ENCODE measurements at regions not wholly inside any gene's neighbourhood (a gene's known extent, or its start where the extent isn't known, plus 50 kb on each side); places are given as distances from the start of the nearest gene placed in this dataset.

- POLR2A ChIA-PET, result no interaction called here
- H3K4me3 ChIP-seq (ENCODE audit: control extremely low read depth in 1 of 5, extremely low read depth in 1 of 5, insufficient read depth in 1 of 5, low read depth in 2 of 5, low read length in 4 of 5), result no peak overlapping the region
Measured at GRCh38 chr1:228683428-228683827, 51.9 kb upstream of the RHOU start.

DNA sequence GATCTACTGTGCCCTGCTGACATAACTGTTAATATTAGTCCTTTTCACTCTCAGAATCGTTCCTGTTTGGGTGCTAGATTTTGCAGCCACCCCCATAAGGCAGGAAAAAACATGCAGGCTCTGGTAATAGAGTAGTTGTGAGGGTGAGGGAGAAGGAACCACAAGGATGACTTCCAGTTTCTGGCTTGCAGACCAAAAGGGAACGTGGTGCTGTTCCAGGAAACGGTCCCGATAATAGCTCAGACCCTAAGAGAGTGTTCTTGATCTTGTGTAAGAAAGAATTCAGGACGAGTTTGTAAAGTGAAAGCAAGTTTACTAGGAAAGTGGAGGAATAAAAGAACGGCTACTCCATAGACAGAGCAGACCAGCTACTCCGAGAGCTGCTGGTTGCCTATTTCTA is 50.7 kb upstream of the RHOU start:
- no peaks in the 10 kb centered on the region for H3K9me3 Mint-ChIP-seq (ENCODE audit: insufficient read depth)
- H3K27me3 Mint-ChIP-seq, result peaks cover 51% of the 10 kb centered on the region
- ChIA-PET CTCF (no interaction called here), POLR2A (no interaction called here)
- no peak overlapping the region for H3K4me2 ChIP-seq (replicated peaks; ENCODE audit: low read depth, low read length, poor library complexity, severe bottlenecking)
- H3K4me1 Mint-ChIP-seq, result no peaks in the 10 kb centered on the region
- H2AFZ ChIP-seq (ENCODE audit: insufficient read depth, low read depth, low read length, poor library complexity, severe bottlenecking), result no peak overlapping the region
- ATAC-seq (ENCODE audit: low read depth) (no peak), DNase-seq (no peak)
- H3K4me3 ChIP-seq (ENCODE audit: control extremely low read depth in 1 of 5, extremely low read depth in 1 of 5, insufficient read depth in 1 of 5, low read depth in 2 of 5, low read length in 4 of 5), result no peak overlapping the region
- H3K27ac Mint-ChIP-seq, result no peak overlapping the region
- H3K9me3 ChIP-seq (ENCODE audit: control extremely low read depth in 1 of 3, control insufficient read depth in 2 of 3, insufficient read depth in 1 of 3, low read length in 2 of 3), result no peaks in the 10 kb centered on the region
- no peak overlapping the region for H3K27ac ChIP-seq (ENCODE audit: low read length in 2 of 2)
- no peaks in the 10 kb centered on the region for H3K36me3 ChIP-seq (replicated peaks in 1 of 2; ENCODE audit: control extremely low read depth in 1 of 2, control insufficient read depth in 1 of 2, extremely low read depth in 1 of 2, insufficient read depth in 2 of 2, low read length in 1 of 2)
- peaks cover 0 to 7% (median 0%) of the 10 kb centered on the region in 4 experiments for H3K27me3 ChIP-seq (replicated peaks in 1 of 4; ENCODE audit: control extremely low read depth in 1 of 4, control insufficient read depth in 3 of 4, insufficient read depth in 4 of 4, low read length in 3 of 4)
- no peak overlapping the region for H3K4me3 Mint-ChIP-seq
- TF ChIP-seq CTCF (IDR thresholded peaks at IDR 0.05), result no peak
- TF ChIP-seq EZH2 (IDR thresholded peaks at IDR 0.05; ENCODE audit: borderline replicate concordance, insufficient read depth, low read depth, low read length, poor library complexity, severe bottlenecking), result no peak
- 49% methylated on average over 5 of the region's 7 CpGs for WGBS (ENCODE audit: insufficient coverage)
- no peaks in the 10 kb centered on the region for H3K4me1 ChIP-seq (ENCODE audit: control insufficient read depth in 2 of 2, insufficient read depth in 2 of 2, low read length in 2 of 2)
- H3K9ac ChIP-seq (ENCODE audit: low read length), result no peak overlapping the region
- no peaks in the 10 kb centered on the region for H4K20me1 ChIP-seq (ENCODE audit: control insufficient read depth, insufficient read depth, low read length, poor library complexity, severe bottlenecking)
- intact Hi-C loops (cut with micrococcal nuclease), result no loop called here
- H3K79me2 ChIP-seq (ENCODE audit: control insufficient read depth, insufficient read depth, low read length), result no peaks in the 10 kb centered on the region

More at GRCh38 chr1:228683428-228683827, 51.9 kb upstream of the RHOU start:
- Histone ChIP-seq H3K27ac (ENCODE audit: low read length in 2 of 2) (no peak overlapping the region), H3K4me2 (replicated peaks; ENCODE audit: low read depth, low read length, poor library complexity, severe bottlenecking) (no peak overlapping the region), H4K20me1 (ENCODE audit: control insufficient read depth, insufficient read depth, low read length, poor library complexity, severe bottlenecking) (no peaks in the 10 kb centered on the region), H3K79me2 (ENCODE audit: control insufficient read depth, insufficient read depth, low read length) (no peaks in the 10 kb centered on the region), H3K27me3 (replicated peaks in 1 of 4; ENCODE audit: control extremely low read depth in 1 of 4, control insufficient read depth in 3 of 4, insufficient read depth in 4 of 4, low read length in 3 of 4) (peaks cover 0 to 7% (median 0%) of the 10 kb centered on the region in 4 experiments), H3K9ac (ENCODE audit: low read length) (no peak overlapping the region), H3K9me3 (ENCODE audit: control extremely low read depth in 1 of 3, control insufficient read depth in 2 of 3, insufficient read depth in 1 of 3, low read length in 2 of 3) (no peaks in the 10 kb centered on the region), H3K36me3 (replicated peaks in 1 of 2; ENCODE audit: control extremely low read depth in 1 of 2, control insufficient read depth in 1 of 2, extremely low read depth in 1 of 2, insufficient read depth in 2 of 2, low read length in 1 of 2) (no peaks in the 10 kb centered on the region), H3K4me1 (ENCODE audit: control insufficient read depth in 2 of 2, insufficient read depth in 2 of 2, low read length in 2 of 2) (no peaks in the 10 kb centered on the region), H2AFZ (ENCODE audit: insufficient read depth, low read depth, low read length, poor library complexity, severe bottlenecking) (no peak overlapping the region)
- peaks cover 46% of the 10 kb centered on the region for H3K27me3 Mint-ChIP-seq
- DNase-seq (no peak), ATAC-seq (ENCODE audit: low read depth) (no peak)
- intact Hi-C loops (cut with micrococcal nuclease), result no loop called here
- CTCF ChIA-PET, result no interaction called here
- H3K4me3 Mint-ChIP-seq, result no peak overlapping the region
- no peak overlapping the region for H3K27ac Mint-ChIP-seq
- H3K4me1 Mint-ChIP-seq, result no peaks in the 10 kb centered on the region
- WGBS (ENCODE audit: insufficient coverage), result 94% methylated on average over 3 of the region's 3 CpGs
- H3K9me3 Mint-ChIP-seq (ENCODE audit: insufficient read depth), result no peaks in the 10 kb centered on the region
- no peak for TF ChIP-seq EZH2 (IDR thresholded peaks at IDR 0.05; ENCODE audit: borderline replicate concordance, insufficient read depth, low read depth, low read length, poor library complexity, severe bottlenecking)
- TF ChIP-seq CTCF (IDR thresholded peaks at IDR 0.05), result no peak

Measured in B cell (primary cell).